Non-pigmented ciliary epithelial cell (primary cell): ENCODE measurements at regions not wholly inside any gene's neighbourhood (a gene's known extent, or its start where the extent isn't known, plus 50 kb on each side); places are given as distances from the start of the nearest gene placed in this dataset.

Experiments used
- DNase-seq: peaks from one replicate; pipeline ENCODE4 v3.0.0-alpha.2; 2010; ENCODE audit warnings: low read depth

DNA sequence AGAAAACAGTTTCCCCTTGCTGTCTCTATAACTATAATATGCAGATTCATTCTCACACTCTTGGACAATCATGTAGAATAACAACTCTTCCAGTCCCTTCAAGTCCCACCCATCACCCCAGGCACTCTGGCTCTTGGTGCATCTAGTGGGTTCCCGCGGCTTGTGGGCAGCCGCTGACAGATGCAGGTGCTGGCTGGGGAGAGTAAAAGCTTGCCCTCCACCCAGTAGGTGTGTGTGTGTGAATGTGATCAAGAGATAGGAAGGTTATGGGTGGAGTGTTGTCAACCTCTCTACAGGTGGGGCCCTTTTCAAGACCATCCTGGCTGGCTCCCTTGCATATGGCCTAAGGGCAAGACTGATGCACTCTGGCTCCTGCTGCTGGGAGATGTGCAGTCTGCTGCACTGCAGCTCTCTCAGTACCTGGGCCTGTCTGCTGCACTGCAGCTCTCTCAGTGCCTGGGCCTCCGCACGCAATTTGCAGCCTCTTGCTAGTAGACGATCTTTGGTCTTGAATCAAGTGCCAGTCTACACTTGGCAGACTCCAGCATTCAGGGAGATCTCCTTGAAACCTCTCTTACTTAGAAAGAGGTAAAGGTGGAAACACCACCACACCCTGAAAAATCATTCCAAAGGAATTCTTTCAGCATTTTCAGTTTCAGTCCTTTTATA lies 189.7 kb upstream of the GDNF start:
- DNase-seq, result no peak

DNA sequence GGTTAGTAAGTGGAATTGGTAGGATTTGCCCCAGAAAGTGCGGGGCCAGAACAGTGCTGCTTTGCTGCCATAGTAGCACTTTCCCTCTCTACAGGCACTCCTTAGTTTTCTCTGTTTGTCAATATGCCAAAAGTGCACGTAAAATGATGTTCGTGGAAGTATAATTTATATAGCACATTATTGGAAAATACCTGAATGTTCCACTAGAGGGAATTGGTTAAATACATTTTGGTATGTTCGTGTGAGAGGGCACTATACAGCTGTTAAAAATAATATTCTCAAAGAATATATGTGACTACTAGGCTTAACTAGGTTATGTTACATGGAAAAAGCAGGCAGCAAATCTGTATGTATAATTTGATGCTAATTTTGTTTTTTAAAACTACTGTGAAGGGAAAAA lies 184.0 kb upstream of the GDNF start:
- DNase-seq, result no peak

DNA sequence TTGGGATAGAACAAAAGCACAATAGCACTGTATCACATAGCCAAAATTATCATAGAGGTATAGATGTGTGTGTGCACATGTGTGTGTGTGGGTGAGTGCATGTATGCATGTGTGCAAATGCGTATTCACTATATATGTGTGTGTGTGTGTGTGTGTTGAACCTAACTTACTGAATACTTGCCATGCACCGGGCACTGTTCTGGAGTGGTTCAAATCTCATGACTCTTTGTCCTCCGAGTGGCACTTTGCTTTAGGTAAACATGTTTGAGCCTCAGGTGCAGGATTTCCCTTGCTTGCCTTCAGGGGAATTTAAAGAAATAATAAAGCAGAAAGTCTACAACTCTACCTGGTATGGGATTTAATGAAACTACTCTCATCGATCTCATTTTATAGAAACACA lies 183.5 kb upstream of the GDNF start:
- DNase-seq, result no peak

DNA sequence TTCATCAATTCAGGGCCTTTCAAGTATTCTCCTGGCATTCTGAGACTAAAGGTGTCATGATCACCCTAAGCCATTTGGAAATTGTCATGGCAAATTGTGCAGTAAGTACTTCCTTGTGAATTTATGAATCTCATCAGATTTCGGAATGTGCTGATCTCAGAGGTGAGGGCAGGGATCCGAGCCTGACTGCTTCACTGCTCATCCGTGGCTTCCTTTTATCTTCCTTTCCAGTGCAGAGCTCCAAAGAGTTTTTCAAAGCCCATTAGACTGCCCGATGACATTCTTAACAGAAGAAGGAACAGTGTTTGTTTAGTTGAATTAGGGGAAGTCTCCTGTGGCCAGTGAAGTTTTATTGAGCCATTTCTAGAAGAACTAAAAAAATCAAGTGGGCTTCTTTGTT lies 182.8 kb upstream of the GDNF start:
- no peak for DNase-seq

DNA sequence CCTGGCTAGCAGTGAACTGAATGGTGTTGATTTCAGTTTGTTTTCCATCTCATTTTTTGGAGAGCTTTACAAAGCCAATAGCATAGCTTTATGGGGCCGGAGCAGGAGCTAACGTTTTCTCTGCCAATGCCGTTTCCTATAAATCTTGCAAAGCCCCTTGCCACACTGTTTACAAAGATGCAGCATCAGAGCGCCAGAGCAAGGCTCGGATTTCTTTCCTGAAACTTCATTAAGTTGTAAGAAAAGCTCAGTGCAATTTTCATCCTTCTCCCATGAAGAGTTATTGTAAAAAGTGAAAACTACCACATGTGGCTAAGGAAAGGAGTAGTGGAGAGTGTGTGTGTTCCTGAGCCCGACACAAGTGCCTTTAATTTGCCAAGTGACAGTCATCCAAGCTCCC lies 178.2 kb upstream of the GDNF start:
- DNase-seq, result no peak

DNA sequence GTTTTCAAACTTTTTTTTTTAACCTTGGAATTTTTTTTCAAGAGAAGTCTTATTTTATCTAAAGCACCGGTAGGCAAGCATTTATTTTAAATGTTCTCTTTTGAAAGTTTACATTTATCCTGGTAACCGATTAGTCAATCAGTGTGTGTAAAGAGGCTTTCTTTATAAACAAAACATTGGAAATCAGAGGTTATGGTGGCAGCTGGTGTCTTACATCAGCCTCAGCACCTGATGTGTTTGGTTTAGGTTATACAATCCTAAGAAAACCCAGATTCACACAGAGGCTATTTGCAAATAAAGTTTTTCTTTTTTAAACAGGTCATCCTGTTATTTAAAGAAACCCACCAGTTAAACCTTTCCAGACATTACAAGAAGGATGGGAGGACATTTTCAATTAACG lies 173.3 kb upstream of the GDNF start:
- no peak for DNase-seq

DNA sequence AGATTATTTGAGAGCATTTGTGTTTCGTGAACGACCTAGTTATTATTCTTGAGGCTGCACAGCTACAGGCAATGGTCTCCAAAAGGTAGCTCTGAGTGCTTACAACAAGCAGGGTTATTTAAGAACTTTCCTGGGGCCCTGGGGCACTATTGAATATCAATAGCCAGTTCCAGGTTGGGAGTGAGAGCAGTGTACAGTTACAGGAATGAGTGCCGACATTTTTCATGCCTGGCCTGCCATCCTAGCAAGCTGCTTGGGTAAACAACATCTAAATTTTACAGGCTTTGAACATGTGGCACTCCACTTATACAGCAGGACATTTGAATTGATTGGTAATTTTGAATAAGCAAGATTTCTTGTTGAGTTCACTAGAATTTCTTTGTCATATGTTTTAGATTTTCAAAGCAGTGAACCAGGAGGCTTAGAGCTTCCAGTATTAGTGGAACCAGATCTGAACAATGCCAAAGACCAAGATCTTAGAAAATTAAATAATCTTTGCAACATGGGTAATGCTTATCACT lies 171.9 kb upstream of the GDNF start:
- DNase-seq, result no peak

DNA sequence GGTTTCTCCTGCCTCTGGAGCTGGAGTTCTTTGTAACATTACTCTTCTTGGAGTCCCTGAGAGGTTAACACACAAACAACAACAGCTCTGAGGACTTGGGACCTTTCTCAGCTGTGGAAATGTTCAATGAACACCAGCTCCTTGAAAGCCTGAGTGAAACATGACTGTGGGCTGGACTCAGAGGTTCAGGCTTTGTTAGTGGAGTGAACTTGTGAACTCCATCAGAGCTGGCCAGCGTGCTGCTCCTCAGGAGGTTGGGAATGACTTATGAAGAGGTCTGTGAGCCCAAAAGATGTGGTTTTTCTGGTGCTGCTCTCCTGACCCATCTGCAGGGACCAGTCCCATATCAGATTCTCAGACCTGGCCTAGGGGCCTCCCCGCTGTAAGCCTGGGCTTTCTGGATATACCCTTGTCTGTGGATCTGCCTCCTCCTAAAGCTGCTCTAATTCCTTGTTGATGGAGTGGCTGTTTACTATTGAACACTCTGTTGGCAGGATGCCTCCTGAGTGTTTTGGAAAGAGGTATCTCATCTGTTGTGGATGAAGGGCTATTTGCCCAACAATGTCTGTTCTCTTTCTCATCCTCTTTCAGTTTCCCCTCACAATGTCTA lies 170.0 kb upstream of the GDNF start:
- DNase-seq, result no peak

DNA sequence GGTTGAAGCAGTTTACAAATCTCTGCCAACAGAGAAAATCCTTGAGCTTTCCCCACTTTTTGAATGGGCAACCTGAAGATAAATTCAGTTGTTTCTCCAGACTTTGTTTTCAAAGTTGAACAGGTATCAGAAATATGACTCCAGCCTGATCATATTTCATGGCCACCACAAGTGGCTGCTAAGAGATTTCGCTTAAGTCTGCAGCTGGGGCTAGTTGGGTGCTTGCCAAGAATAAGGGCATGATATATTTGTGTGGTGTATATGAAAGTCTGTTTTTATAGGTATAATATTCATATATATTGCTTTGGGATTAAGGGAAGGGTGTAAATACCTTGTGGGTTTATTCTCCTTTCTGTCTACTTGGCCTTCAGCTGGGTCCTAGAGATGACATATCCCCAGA lies 168.4 kb upstream of the GDNF start:
- DNase-seq, result no peak

DNA sequence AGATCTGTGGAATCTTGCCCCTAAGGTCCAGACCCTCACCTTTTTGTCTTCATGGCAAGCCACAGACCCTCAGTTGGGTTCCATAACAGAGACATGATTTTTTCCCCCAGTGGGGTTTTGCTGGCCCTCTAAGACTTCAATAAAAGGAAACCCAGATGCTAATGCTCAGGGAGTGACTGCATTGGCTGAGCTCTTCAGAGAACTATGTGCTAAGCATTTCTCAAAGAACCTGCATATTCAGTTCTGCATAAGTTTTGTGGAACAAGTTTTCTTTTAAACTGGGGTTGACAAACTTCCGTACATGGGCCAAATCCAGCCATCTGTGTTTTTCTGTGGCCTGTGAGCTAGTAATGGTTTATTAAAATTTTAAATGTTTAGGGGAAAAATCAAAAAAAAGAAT lies 159.8 kb upstream of the GDNF start:
- no peak for DNase-seq

DNA sequence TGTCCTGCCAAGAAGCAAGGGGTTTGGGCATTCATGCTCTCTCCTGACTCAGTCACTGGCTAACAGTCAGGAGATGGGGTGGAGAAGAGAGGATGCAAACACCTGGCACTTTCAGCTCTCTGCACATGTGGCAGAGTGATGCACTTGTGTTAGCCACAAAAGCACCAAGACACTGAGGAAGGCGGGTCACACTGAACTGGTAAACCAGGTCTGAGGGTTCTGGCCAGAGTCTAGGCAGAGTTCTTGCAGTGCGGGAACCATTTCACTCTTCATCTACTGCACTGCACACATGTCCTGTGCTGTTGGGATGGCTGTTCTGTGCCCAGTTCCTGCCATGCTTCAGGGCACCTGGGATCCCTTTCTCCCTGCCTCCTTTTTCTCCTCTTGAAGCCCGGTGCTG lies 157.1 kb upstream of the GDNF start:
- DNase-seq, result no peak

DNA sequence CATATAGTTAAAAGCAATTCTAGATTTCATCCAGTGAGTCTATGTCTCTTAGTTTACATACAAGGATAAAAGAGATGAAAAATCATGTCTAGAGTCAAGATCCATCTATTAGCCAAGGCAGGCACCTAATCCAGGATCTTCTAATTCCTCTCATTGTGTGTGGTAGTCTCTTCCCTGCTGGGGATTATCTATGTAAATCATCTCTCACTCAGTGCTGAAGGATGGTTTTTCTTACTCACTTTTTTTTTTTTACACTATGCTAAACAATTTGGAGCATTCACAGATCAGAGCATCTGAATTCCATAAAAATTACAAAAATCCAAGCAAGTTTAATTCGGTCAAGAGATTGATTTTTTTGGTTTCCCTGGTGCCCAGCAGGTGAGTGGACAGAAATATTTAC lies 154.9 kb upstream of the GDNF start:
- DNase-seq, result no peak

DNA sequence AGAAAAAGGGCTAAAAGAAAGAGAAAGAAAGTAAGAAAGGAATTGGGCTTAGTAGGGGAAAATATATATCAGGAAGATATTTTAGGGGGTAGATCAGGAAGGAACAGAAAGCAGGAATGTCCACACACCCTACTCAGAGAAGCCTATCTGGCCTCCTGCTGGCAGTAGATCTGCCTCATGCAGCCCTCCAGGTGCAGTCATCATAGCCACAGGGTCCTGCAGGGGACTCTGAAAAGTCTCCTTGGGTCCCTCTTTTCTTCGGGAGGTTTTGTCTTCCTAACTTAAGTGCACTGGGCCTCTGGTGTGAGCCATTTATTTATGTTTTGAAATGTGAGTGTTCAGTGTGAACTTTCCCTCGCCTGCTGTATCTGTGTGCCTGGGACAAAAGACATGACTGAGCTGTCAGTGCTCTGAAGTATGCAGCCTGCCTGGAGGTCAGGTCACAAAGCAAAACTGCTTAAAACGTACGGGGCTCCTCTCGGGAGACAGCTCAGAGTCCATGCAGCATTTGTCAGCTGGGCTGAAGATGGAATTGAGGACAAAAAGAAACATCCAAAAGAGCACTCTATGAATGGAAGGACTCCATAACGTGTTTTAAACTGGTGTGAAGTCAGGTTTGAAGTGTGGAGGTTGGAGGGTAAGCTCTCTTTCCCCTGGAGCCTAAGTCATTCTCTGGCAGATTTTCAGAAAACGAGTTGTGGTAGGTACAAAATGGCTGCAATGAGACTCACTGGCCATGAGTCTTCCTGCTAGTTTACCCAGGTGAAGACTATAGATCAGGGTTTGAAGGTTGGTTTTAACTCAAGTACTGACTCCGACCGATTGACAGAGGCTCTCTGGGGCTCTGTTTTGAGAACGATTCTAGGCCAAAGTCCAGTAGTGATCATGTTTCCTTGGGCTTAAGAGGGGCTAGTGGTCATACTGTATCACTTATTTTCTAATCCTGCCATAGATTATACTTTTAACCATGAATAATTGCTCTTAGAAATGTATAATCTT lies 151.8 kb upstream of the GDNF start:
- DNase-seq, result no peak

DNA sequence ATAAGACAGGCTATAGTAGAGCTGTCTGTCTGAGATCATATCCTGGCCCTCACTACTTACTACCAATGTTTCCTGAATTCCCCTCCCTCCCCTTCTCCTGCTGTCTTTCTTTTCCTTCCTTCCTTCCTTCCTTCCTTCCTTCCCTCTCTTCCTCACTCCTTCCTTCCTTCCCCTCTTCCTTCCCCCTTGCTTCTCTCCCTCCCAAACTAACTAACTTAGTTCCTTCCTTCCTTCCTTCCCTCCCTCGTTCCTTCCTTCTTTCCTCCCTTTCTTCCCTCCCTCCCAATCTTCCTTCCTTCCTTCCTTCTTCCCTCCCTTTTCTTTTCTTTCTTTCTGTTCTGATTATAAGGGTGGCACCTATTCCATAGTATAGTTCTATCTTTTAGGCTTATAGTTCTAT lies 150.0 kb upstream of the GDNF start:
- DNase-seq, result no peak

DNA sequence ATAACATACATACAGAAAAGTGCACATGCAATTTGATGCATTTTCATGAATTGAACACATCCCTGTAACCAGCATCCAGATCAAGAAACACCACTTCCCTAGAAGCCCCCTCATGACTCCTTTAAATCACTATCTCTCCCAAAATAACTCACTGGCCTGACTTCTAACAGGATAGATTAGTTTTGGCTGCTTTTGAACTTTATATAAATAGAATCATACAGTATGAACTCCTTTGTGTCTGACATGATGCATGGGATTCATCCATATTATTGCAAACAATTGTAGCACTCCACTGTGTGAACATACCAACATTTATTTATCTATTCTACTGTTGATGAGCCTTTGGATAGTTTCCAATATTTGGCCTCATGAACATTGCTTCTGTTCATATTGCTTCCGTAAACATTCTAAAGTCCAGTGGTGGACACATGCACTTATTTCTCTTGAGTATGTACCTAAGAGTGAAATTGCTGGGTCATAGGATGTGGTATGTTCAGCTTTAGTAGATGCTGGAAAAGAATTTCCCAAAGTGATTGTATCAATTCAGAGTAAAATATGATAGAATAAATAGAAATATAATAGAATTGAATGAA lies 148.7 kb upstream of the GDNF start:
- no peak for DNase-seq

DNA sequence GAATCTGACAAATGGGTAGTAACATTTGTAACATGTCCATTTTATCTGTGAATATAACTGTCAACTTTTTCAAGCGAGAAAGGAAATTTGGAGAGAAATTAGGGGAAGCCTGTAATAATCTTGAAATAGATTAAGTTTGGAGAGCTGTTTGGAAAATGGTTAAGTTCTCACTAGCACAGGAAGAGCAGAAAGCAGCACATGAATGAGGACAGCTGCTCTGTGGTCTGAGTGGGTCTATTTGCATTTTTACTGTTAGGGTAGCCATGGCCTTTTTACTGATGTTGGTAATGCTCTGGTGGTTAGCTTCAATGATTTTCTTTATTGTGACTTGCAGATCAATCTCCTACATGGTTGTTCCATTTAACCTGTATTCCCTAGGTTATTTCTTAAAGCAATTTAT lies 144.5 kb upstream of the GDNF start:
- no peak for DNase-seq

DNA sequence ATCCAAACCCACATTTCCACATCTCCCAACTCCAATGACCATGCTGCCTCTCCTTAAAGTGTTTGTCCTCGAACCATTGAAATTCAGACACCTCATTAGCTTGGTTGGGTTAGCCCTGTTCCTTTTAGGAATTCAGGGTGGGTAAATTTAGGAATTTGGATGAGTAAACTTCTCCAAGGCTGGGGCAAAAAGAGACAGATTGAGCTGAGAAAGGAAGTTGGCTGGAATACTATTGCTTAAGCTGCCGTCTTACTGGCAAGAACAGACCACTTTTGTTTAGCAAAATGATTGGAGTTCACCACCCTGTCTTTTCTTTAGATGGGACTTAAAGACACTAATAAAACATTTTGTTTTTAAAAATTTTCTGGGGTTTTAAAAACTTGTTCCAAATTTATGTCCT lies 143.6 kb upstream of the GDNF start:
- DNase-seq, result no peak

DNA sequence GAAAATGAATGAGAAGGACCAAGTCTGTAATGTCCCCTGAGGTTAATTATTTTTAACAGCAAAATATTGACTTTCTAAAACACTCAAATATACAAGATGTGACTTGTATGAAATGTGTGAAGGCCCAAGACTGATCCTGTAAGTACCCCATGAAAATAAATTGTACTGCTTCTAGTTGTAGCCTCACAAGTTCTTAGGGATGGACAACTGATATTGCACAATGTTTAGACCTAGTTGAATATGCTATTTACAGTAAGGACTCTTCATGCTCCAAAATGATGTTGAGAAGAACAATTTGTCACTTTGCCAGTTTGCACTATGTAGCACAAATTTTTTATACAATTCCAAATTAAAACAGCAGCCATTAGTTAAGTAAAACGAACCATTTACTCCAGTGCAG lies 139.7 kb upstream of the GDNF start:
- DNase-seq, result no peak

DNA sequence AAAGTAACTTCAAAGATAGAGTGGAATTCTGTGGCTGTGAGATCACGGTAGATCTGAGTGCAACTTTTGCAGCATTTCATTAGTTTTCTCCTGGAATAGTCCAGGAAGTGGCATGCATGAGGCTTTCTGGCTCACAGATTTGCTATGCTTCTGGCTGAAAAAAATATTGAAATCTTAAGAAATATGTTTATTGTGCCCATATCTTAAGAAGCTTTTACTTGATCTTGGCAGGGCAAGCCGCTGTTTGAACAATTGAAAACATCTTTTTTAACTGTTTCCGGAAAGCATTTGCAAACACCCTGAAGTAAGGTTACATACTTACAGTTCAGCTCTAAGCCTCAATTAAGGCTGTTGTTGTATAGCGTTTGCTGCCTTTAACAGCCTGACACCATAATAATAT lies 135.7 kb upstream of the GDNF start:
- DNase-seq, result no peak

DNA sequence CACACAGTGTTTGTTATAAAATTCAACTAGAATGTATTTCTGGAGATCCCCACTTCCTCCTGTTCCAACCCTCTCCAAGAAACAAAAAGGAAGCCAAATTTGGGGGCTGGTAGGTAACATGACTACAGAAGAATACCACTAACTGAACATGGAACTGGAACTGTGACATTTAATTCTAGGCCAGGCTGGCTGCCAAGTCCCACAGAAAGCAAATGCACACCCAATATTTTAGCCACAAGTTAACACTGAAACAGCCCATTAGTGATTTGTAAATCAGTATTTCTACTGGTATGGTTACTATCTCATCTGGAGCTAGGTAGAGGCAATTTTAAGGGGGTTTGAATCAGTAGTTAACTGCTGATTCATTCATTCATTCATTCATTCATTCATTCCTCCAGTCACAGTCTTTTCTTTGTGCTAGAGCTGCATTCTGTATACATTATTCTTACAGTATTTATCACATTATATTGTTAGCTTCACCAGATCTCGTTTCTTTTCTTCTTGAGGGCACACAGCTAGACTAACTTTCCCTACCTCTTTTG lies 131.7 kb upstream of the GDNF start:
- no peak for DNase-seq

DNA sequence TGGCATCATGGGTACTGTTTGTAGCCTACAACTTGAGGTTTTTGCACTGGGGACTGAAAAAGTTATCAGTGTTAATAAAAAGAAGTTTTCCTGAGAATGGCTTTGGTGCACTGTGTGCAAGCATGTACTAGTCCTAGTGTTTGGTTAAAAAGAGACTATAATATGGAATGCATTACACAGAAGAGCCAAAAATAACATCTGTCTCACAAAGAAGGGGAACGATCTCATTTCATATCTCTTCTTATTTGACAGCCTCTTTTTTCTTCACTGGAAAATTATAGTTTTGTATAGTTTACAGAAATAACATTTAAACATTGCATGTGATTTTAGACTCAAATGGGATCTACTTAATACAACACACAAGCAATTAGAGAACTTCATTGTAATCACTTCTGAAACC lies 127.0 kb upstream of the GDNF start:
- no peak for DNase-seq

DNA sequence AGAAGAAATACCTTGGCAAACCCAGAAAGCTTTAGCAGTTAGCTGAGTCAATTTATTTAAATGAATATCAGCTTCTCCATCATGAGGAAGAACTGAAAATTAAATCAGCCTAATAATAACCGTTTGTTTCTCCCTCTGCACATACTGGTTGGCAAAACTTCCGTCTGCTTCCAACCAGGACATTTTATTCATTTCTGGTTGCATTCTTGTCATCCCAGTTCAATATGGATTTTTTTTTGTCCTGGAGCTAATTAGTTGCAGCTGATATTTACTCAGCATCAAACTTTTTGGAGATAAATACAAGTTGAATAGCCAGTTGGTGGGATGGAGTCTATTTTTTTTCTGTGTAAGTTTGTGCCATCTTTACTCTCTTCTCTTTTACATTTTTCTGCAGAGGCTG lies 126.5 kb upstream of the GDNF start:
- DNase-seq, result no peak
